ENCODE measurements at regions not wholly inside any gene's neighbourhood (a gene's known extent, or its start where the extent isn't known, plus 50 kb on each side); places are given as distances from the start of the nearest gene placed in this dataset.

DNA sequence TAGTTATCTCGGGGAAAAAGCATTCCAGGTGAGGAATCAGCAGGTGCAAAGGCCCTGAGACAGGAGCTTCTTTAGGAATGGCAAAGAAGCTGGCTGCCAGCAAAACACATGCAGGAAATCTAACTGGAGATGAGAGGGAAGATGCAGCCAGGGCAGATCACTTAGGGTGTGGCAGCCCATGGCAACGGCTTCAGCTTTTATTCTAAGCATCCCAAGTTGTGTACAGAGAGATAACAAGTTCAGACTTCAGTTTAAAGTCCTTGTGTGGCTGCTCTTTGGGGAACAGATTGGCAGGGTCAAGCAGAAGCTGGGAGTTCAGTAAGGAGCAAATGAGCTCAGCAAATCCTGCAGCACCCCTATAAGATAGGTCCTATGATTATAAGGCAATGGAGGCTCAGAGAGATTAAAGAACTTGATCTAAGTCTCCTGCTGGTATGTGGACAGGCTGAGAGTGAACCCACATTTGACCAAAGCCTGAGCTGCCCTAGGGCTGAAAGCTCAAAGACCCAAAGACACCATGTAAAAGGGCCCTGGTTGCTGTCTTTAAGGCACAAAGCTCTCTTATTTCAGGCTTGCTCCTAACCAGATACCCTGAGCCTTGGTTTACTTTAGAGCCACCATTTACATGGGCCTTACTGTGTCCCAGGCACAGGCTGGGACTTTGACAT is 466.8 kb downstream of the SOX6 start:
- no peak for DNase-seq

DNA sequence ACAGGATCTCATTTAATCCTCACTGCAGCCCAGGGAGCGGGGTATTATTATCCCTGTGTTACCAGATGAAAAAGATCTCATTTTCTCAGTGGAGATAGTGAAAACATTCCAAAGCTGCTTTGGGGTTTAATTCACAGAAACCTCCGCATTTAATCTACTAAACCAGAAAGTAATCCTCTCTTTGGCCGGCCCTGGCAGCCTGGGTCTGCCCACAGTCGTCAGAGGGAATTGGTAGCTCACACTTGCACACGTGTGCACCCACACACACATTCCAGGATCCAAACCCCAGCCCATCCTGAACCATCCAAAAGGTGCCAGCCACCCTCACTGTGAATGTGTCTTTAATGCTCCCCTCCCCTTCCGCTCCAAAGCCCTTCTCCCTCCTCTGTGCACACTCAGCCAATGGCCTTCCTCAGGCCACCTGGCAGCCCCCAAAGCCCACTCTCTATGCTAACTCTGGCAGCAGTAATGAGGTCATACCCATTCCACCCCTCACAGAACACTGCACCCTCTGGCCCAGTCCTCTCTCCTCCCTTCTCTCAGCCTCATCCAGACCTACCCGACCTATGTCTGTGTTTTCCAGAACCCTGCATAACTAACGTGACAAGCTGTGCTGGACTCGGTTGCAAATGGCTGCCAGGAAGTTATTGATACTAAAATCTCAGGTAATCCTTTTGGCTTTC is 466.2 kb downstream of the SOX6 start:
- no peak for DNase-seq

DNA sequence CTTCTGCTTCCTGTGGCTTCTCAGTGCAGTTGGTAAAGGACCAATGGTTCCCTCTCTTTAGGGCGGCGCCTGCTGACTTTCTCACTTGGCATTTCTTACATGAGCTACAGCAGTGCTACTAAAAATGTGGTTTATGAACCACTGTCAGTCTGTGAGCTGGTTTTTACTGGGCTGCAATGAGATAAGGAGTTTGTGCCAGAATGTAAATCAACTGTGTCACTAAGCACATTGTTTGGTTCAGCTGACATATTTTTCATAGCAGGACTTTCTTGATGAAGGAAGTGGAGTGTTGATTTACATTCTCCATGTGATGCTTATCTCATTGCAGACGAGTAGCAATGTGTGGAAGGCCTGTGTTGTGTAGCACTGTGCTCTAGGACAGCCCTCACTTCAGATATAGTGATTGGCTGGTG is 463.3 kb downstream of the SOX6 start:
- no peak for DNase-seq

DNA sequence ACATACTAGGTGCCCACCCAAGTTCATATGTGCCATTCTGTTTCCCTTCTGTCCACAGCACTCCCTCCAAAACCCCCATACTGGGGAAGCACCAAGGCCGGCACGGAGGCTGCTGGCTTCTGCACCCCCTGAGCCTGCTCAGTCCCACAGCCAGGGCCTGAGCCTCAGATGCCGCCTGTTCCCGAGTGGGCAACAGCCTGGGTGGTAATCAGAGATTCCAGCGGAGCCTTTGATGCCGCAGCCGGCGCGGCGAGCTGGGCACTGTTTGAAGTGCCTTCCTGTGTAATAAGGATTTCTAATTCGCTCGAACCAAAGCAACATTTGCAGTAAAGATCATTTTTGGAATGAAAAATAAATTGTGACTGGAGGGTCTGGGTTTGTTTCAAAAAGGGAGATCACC is 460.3 kb downstream of the SOX6 start:
- DNase-seq: no peak

DNA sequence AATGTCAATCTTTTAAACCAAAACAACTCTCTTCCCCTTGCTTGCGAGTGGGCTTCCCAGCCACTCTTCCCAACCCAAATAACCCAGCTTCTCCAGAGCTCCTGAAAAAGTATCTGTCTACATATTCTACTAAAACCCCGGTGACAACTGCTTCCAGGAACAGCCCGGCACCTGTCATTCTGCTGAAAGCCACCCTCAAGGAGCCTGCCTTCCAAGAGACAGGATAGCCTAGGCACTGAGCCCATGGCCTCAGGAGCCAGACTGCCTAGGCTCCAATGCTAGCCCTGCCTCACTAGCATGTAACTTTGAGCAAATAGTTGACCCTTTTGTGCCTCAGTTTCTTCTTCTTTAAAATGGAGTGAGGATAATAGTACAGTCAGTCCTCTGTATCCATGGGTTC is 459.8 kb downstream of the SOX6 start:
- no peak for DNase-seq

DNA sequence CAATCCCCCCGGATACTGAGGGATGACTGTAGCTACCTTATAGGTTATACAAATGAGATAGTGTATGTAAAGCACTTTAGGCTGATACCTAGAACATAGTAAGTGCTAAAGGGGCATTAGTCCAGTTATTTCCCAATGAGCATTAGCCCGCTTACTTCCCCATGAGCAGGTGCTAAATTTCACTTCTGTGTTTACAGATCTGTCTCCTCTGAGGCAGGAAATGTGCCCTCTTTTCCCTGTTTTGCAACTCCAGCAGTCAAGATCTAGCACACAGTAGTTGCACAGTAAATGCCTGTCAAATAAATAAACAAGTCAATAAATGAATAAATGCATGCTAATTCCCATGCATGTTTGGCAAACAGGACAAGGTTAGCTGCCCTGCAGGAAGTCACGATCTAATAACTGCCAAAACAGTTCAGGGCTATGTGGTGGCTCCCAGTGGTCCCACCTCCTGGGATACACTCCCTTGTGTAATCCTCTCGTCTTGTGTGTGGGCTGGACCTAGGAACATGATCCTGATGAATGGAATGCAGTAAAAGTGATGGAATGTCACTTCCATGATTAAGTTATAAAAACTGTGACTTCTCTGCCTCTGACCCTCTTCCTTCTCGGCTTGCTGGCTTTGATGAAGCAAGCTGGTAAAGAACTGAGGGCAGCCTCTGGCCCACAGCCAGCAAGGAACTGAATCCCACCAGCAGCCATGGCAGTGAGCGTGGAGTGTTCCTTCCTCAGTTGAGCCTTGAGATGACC is 459.0 kb downstream of the SOX6 start:
- no peak for DNase-seq

DNA sequence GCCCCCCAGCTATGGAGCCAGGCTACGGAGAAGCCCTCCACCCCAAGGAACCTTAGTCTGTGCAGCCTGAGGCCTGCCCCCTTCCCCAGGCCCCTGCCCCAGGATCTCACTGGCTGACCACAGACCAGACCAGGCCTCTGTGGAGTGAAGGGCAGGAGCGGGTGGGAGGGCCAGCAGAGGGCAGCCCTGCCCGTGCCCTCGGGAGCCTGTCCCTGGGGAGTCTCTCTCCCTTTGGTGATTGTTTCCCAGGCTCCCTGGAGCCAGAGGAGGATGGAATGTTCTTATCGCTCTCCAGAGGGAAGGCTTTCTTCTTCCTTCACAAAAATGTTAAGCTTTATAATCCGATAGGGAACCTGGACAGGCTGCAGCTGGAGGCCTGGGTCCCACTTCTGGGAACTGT is 455.3 kb downstream of the SOX6 start:
- DNase-seq: no peak

DNA sequence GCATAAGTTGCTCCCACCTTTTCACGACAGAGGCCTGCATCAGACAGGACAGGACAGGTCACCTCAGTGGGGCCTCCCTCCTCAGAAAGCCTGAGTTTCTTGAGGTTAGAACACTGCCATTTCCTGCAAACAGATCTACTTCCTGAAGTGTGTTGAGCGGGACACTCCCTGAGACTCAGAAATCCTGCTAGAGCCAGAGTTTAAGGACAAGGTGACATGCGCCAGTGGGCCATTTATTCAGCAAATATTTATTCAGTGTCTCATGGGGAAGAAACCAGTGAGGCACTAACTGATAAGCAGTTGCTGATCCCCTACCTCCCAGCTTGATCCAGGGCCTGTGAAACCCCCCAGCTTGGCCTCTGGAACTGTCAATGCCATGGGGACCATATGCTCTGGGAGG is 454.6 kb downstream of the SOX6 start:
- no peak for DNase-seq

DNA sequence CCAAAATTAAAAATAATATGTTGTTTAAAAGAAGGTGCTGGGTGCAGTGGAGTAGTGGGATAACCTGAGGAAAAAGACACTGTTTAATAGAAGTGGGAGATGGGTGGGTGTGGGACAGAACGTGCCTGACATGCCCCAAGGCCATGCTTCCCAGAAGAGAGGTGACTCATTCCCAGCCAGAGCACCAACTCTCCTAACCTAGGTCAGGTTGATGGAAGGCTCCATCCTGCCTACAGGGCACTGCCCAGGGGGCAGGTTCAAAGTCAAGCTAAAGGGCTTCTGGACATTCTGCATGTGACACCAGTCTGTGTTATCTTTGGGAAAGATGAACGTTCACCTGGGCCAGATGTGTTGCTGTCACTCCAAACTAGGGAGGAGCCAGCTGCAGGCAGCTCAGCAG is 453.1 kb downstream of the SOX6 start:
- DNase-seq: no peak

DNA sequence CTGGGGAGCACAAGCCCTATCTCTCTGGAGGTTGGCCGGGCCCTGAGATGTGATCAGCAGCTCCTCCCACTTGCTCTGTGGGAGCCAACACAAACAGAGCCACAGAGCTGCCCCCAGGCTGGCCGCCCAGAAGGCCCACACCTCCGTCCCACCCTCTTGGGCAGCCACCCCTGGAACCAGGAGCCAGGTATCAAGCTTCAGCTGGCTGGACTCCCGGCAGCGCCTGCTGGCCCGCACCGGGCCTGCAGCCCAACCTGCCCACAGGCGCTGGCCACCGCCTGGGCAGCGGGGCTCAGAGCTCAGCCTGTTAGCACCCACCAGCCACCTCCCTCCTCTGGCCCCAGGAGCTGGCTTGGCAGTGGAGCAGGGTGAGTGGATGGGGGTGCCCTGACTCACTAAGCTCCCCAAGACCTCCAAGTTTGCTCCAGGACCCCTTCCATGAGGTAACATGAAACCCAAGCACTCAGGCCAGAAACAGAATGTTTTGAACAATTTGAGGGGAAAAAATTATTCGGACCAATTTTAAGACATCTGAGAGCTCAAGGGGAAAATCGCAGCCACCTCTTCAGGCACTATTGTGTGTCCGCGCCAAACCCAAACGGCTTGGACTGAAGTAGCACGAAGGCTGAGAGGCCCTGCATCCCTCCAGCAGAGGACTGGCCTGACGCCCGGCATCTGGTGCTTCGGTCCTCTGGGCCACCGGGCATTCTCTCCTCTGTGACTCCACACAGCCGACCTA is 450.8 kb downstream of the SOX6 start:
- no peak for DNase-seq

DNA sequence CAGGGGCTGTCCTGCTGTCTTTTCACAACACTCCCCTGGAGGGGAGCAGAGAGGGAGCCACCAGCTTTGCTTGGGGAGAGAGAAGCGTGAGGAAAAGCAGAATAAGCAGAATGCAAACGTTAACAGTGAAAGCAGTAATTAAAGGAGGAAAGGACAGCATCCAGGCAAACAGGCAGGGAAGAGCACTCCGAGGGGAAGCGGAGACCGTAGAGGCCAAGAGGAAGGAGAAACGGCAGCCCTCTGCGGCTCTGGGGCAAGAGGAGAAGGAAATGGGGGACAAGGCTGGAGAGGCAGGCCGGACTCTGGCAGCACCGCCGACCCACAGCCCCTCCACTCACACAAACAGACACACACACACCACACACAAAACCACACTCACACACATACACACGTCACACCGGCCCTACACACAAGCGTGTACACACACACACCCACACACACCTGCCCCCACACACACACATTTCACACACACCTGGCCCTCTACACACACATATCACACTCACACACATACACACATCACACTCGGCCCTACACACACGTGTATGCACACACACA is 449.8 kb downstream of the SOX6 start:
- no peak for DNase-seq

DNA sequence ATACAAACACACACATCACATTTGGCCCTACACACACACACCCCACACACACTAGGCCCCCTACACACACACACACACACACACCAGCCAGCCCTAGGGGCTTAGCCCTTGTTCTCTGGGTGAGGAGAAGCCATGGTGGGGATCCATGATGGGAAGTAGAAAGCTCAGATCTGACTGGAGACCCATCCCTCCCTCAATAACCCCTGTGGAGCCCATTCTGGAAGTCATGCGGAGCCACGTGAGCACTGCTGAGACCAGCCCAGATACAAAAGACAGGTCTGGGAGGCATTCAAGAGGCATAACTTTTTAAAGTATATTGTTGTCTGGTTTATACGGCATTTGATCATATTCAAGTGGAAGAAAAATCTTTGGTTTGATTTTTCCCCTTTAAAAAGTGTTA is 448.5 kb downstream of the SOX6 start:
- no peak for DNase-seq

DNA sequence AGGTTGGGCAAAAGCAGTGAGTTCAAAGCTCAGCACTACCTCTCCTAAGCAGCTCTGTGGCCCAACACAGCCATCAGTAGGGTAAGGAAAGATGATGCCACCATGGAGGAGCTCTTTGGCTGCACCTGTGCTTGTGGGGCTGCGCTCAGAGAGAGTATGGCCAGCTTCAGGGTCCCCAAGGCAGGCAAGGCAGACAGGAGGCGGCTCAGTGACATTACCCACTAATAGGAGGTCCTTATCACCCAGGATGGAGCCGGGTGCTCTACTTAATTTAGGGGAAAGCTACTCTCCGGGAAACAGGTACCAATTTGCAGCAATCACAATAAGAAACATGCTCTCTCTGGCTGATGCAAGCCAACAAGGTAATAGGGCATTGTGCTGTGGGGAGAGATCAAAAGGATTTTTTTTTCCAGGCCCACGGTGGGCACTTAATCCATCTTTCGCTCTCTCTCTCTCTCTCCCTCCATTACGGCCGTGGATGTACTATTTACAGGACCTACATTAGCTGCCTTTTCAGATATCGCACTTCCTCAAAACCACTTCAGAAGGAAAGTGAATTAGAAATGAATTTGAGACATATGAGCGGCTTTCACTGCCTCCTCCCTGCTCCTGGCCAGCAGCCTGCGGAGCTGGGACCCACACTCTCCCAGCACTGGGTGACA is 446.3 kb downstream of the SOX6 start:
- DNase-seq: no peak

DNA sequence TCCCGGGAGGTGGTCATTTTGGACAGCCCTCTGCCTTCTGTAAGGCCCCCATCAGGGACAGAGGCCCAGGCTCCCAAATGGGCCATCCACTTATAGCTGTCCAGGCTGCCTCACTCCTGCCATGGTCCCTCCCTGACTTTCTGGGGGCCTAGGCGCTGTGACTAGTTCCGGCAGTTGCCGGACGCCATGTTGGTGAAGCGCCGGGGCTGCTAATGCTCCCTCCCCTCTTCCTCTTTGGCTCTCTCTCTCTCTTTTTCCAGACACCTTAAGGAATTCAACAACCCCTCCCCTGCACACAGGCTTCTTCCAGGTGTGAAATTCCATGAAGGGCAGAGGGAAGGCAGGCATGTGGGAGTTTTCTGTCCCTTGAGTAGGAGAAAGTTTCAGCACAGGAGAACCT is 445.6 kb downstream of the SOX6 start:
- DNase-seq: no peak

DNA sequence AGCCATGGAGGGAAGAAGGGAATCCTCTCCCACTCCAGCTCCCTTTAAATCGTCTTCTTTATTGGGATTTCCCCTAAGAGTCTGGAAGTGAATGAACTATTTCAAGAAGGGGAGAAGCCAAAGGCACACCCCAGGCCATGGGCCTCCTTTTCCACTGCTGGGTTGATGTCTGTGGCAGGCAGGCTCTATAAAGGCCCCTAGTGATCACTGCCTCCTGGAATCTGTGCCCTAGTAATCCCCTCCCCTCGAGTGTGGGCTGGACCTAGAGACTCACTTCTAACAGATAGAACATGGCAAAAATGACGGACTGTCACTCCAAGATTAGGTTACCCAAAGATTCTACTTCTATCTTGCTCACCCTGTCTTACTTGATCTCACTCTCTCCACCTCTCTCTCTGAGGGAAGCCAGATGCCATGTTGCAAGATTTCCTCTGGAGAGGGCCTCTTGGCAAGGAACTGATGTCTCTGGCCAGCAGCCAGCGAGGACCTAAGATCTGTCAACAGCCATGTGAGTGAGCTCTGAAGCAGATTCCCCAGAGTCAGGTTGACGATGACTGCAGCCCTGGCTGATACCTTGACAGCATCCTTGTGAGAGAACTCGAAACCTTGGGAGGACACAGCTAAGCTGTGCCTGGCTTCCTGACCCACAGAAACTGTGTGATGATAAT is 444.8 kb downstream of the SOX6 start:
- no peak for DNase-seq

DNA sequence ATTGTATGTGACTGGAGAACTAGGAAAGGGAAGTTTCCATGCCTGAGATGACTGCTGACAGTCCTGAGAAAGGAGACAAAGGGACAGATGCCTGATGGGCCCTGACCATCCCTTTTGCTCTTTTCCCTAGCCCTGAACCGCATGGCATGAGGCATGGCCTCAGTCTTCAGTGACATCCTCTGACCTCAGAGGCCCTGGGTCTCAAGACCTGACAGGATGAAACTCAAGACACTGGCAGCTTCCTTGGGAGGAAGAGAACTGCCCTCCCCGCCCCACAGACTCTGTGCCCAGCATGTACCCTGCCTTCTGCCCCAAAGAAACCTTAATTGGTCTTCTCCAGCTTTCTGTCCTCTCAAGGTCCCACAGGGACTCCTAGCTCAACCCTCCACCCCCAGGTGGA is 444.1 kb downstream of the SOX6 start:
- no peak for DNase-seq

DNA sequence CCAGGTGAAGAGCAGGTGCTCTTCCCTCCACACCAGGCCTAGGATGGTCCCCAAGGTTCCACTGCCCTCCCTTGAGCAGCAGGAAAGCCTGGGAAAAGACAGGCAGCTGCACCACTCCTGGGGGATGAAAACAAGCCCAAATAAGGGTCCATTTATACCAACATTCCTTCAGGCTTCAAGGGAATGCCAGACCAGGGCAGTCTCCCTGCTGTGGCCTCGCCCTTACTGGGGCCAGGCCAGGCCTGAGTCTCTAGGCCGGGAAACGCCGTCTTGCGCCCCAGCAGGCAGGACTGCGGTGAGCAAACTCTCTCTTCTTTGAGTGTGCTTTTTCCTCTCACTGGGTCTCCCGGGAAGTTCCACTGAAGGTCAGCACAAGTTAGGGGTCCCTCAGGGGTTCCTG is 443.5 kb downstream of the SOX6 start:
- no peak for DNase-seq

DNA sequence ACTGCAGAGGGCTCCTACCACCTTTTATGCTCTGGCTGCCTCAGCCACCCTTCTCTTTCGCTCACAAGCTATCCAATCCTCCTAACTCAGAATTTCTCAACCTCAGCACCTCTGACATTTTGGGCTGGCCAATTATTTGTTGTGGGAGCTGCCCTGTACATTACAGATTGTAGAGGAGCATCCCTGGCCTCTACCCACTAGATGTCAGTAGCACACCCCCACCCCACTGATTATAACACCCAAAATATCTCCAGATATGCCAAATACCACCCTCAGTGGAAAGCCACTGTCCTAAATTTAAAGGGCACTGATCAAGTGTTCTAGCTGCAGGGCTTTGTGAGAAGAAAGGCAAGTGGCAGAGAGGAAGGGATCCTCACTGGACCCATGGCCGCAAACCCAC is 443.1 kb downstream of the SOX6 start:
- DNase-seq: no peak
